ENCODE measurements at regions not wholly inside any gene's neighbourhood (a gene's known extent, or its start where the extent isn't known, plus 50 kb on each side); places are given as distances from the start of the nearest gene placed in this dataset.

- TF ChIP-seq TAF1 (IDR thresholded peaks at IDR 0.05; ENCODE audit: borderline replicate concordance, insufficient read depth, low read length) (no peak), REST (IDR thresholded peaks at IDR 0.05; ENCODE audit: insufficient read depth in 1 of 2, low read depth in 2 of 2, low read length in 2 of 2) (no peak), POLR2AphosphoS5 (IDR thresholded peaks at IDR 0.05; ENCODE audit: low read depth, low read length) (no peak), SIN3A (IDR thresholded peaks at IDR 0.05; ENCODE audit: borderline replicate concordance, insufficient read depth, low read length) (no peak), FOXP2 (optimal IDR thresholded peaks at IDR 0.05; ENCODE audit: borderline replicate concordance, extremely low read depth, extremely low read length, insufficient read depth) (no peak)
Observed at GRCh38 chr21:21996891-21997290, 998.7 kb downstream of the NCAM2 start.
